GM23338 (cell line): ENCODE measurements at regions not wholly inside any gene's neighbourhood (a gene's known extent, or its start where the extent isn't known, plus 50 kb on each side); places are given as distances from the start of the nearest gene placed in this dataset.
A peak's percentile ranks its signal among the peaks of the same experiment; 100 is the strongest.

Source experiments
- ATAC-seq: fragments of 200-7000 bp; cut with Tn5 transposase; 3 replicates; pipeline ENCODE4 v1.9.1; 2020
- DNase-seq: peaks from one replicate; pipeline ENCODE4 v3.0.0-alpha.2; 2015; ENCODE audit warnings: low spot score
- H2AFZ ChIP-seq: fragments of 200-600 bp; sonication (generic); 2 replicates; pipeline ENCODE4 v1.8.0; 2016; ENCODE audit warnings: antibody characterized with exemption, mild to moderate bottlenecking, moderate library complexity
- H3F3A ChIP-seq: fragments of 200-600 bp; sonication (generic); replicated peaks from 2 replicates; pipeline ENCODE4 v1.8.0; 2017; ENCODE audit warnings: antibody characterized with exemption, mixed run types, low read depth
- H3K27ac ChIP-seq: fragments of 200-600 bp; sonication (generic); 2 replicates; pipeline ENCODE4 v1.6.1; 2016; ENCODE audit warnings: low read depth
- H3K27me3 ChIP-seq: fragments of 200-600 bp; sonication (generic); 2 replicates; pipeline ENCODE4 v1.8.0; 2016; ENCODE audit warnings: mild to moderate bottlenecking, mixed run types, moderate library complexity; ENCODE audit not compliant: insufficient read depth
- H3K36me3 ChIP-seq: fragments of 200-600 bp; sonication (generic); 2 replicates; pipeline ENCODE4 v1.8.0; 2016; ENCODE audit warnings: mild to moderate bottlenecking; ENCODE audit not compliant: insufficient read depth
- H3K4me1 ChIP-seq: fragments of 200-600 bp; sonication (generic); 2 replicates; pipeline ENCODE4 v1.8.0; 2016; ENCODE audit warnings: mild to moderate bottlenecking, moderate library complexity; ENCODE audit not compliant: insufficient read depth
- H3K4me2 ChIP-seq: fragments of 200-600 bp; sonication (generic); 2 replicates; pipeline ENCODE4 v1.7.1; 2017; ENCODE audit warnings: mixed run types
- H3K4me3 ChIP-seq: fragments of 200-600 bp; sonication (generic); 2 replicates; pipeline ENCODE4 v1.6.1; 2016; ENCODE audit warnings: mixed run types
- H3K79me2 ChIP-seq: fragments of 200-600 bp; sonication (generic); replicated peaks from 2 replicates; pipeline ENCODE4 v1.8.0; 2017; ENCODE audit warnings: mild to moderate bottlenecking; ENCODE audit not compliant: insufficient read depth
- H3K9me2 ChIP-seq: fragments of 200-600 bp; sonication (generic); 2 replicates; pipeline ENCODE4 v1.8.0; 2017; ENCODE audit not compliant: insufficient read depth
- H4K20me1 ChIP-seq: fragments of 200-600 bp; sonication (generic); replicated peaks from 2 replicates; pipeline ENCODE4 v1.8.0; 2017; ENCODE audit warnings: mild to moderate bottlenecking; ENCODE audit not compliant: insufficient read depth
- H3K27ac Mint-ChIP-seq: 2 replicates; pipeline ENCODE4 v1.8.0; 2020; ENCODE audit warnings: inconsistent platforms, mild to moderate bottlenecking, moderate library complexity, mixed read lengths
- H3K27me3 Mint-ChIP-seq: 3 replicates; pipeline ENCODE4 v1.8.0; 2022; ENCODE audit warnings: low read depth, mild to moderate bottlenecking, moderate library complexity, mixed read lengths, inconsistent platforms; ENCODE audit not compliant: insufficient read depth, poor library complexity
- H3K36me3 Mint-ChIP-seq: 3 replicates; pipeline ENCODE4 v1.8.0; 2021; ENCODE audit warnings: low read depth, mild to moderate bottlenecking, inconsistent platforms, moderate library complexity, mixed read lengths
- H3K4me1 Mint-ChIP-seq: 3 replicates; pipeline ENCODE4 v1.8.0; 2020; ENCODE audit warnings: mild to moderate bottlenecking, inconsistent platforms, mixed read lengths
- H3K4me3 Mint-ChIP-seq: 3 replicates; pipeline ENCODE4 v1.8.0; 2021; ENCODE audit warnings: moderate library complexity, mild to moderate bottlenecking, inconsistent platforms, mixed read lengths
- H3K9me3 Mint-ChIP-seq: 3 replicates; pipeline ENCODE4 v1.8.0; 2020; ENCODE audit warnings: moderate library complexity, mild to moderate bottlenecking, inconsistent platforms, mixed read lengths
- CREB1 ChIP-seq: fragments of 250-450 bp; sonication (Bioruptor Pico); IDR thresholded peaks from 2 replicates; pipeline ENCODE4 v1.5.0; 2020; ENCODE audit warnings: low read depth, mild to moderate bottlenecking, moderate library complexity
- CTCF ChIP-seq, 2 experiments: fragments of 200-600 bp in 1 of 2; sonication (generic) in 1 of 2; conservative IDR thresholded peaks; 2 replicates each; pipeline versions ENCODE4 v1.5.1 to v1.6.1; 2016 to 2017; ENCODE audit warnings: antibody characterized with exemption in 2 of 2, low read depth in 2 of 2, mild to moderate bottlenecking in 2 of 2, moderate library complexity in 1 of 2
- ETS1 ChIP-seq: IDR thresholded peaks from 2 replicates; pipeline ENCODE4 v1.6.1; 2016; ENCODE audit warnings: antibody characterized with exemption
- EZH2 ChIP-seq: fragments of 200-600 bp; sonication (generic); IDR thresholded peaks from one replicate; pipeline ENCODE4 v1.8.0; 2017; ENCODE audit warnings: antibody characterized with exemption, mild to moderate bottlenecking, low read depth; ENCODE audit not compliant: unreplicated experiment
- EZH2phosphoT487 ChIP-seq: fragments of 200-600 bp; sonication (generic); IDR thresholded peaks from one replicate; pipeline ENCODE4 v1.8.1; 2018; ENCODE audit warnings: antibody characterized with exemption; ENCODE audit not compliant: unreplicated experiment
- JUNB ChIP-seq: IDR thresholded peaks from one replicate; pipeline ENCODE4 v1.6.1; 2016; ENCODE audit warnings: antibody characterized with exemption; ENCODE audit not compliant: unreplicated experiment
- POLR2AphosphoS5 ChIP-seq: IDR thresholded peaks from 2 replicates; pipeline ENCODE4 v1.6.1; 2016; ENCODE audit warnings: antibody characterized with exemption, low read depth
- REST ChIP-seq: IDR thresholded peaks from one replicate; pipeline ENCODE4 v1.6.1; 2018; ENCODE audit warnings: antibody characterized with exemption; ENCODE audit not compliant: unreplicated experiment
- STAT1 ChIP-seq: IDR thresholded peaks from one replicate; pipeline ENCODE4 v1.6.1; 2016; ENCODE audit warnings: antibody characterized with exemption; ENCODE audit not compliant: unreplicated experiment
- ZNF114 ChIP-seq: fragments of 250-450 bp; sonication (Bioruptor Pico); IDR thresholded peaks from 2 replicates; pipeline ENCODE4 v1.5.0; 2020; ENCODE audit warnings: mild to moderate bottlenecking, moderate library complexity
- ZNF331 ChIP-seq: fragments of 250-450 bp; sonication (Bioruptor Pico); IDR thresholded peaks from 2 replicates; pipeline ENCODE4 v1.5.0; 2020; ENCODE audit warnings: low read depth, mild to moderate bottlenecking, moderate library complexity

- no peaks in the 10 kb centered on the region for H3K27me3 ChIP-seq
- H3K4me2 ChIP-seq: no peak overlapping the region
- H3K79me2 ChIP-seq: no peaks in the 10 kb centered on the region
- no peak overlapping the region for H3K27ac Mint-ChIP-seq
- no peaks in the 10 kb centered on the region for H3K9me2 ChIP-seq
- no peaks in the 10 kb centered on the region for H3K36me3 ChIP-seq
- no peaks in the 10 kb centered on the region for H3K9me3 Mint-ChIP-seq
- no peaks in the 10 kb centered on the region for H3K4me1 ChIP-seq
- no peak overlapping the region for H3K27ac ChIP-seq
- ATAC-seq (peak; percentile 56), DNase-seq (peak; percentile 65)
- no peaks in the 10 kb centered on the region for H3F3A ChIP-seq
- no peak overlapping the region for H3K4me3 ChIP-seq
- no peak overlapping the region for H2AFZ ChIP-seq
- H3K4me3 Mint-ChIP-seq: no peak overlapping the region
- H3K4me1 Mint-ChIP-seq: no peaks in the 10 kb centered on the region
- no peaks in the 10 kb centered on the region for H3K27me3 Mint-ChIP-seq
- H4K20me1 ChIP-seq: no peaks in the 10 kb centered on the region
- H3K36me3 Mint-ChIP-seq: no peaks in the 10 kb centered on the region
- TF ChIP-seq ETS1: no peak
- TF ChIP-seq CTCF (conservative IDR thresholded peaks at IDR 0.05; ENCODE audit: low read depth in 2 of 2): peak; percentile 73 to 86
These were observed 266.4 kb downstream of the SAMD5 start for GRCh38 chr6:147774856-147775255.

- ATAC-seq (no peak), DNase-seq (no peak)
- no peaks in the 10 kb centered on the region for H3K36me3 Mint-ChIP-seq
- Histone ChIP-seq H3K27me3 (no peaks in the 10 kb centered on the region), H3F3A (no peaks in the 10 kb centered on the region), H4K20me1 (no peaks in the 10 kb centered on the region), H2AFZ (no peak overlapping the region), H3K27ac (no peak overlapping the region), H3K79me2 (no peaks in the 10 kb centered on the region), H3K36me3 (no peaks in the 10 kb centered on the region), H3K4me1 (no peaks in the 10 kb centered on the region), H3K4me3 (no peak overlapping the region), H3K9me2 (no peaks in the 10 kb centered on the region), H3K4me2 (no peak overlapping the region)
- H3K4me1 Mint-ChIP-seq: no peaks in the 10 kb centered on the region
- H3K4me3 Mint-ChIP-seq: no peak overlapping the region
- no peaks in the 10 kb centered on the region for H3K27me3 Mint-ChIP-seq
- H3K9me3 Mint-ChIP-seq: no peaks in the 10 kb centered on the region
- H3K27ac Mint-ChIP-seq: no peak overlapping the region
- TF ChIP-seq REST (no peak), POLR2AphosphoS5 (no peak), CREB1 (CRISPR knock-in tag) (no peak), CTCF (conservative IDR thresholded peaks at IDR 0.05; ENCODE audit: low read depth in 2 of 2) (no peak), EZH2 (no peak), STAT1 (no peak), ZNF331 (no peak), ETS1 (no peak), ZNF114 (CRISPR knock-in tag) (no peak), EZH2phosphoT487 (no peak), JUNB (no peak)
These were observed 268.2 kb downstream of the SAMD5 start for GRCh38 chr6:147776631-147777213.
